Endothelial cell of umbilical vein (primary cell): ENCODE measurements at regions not wholly inside any gene's neighbourhood (a gene's known extent, or its start where the extent isn't known, plus 50 kb on each side); places are given as distances from the start of the nearest gene placed in this dataset.
"Not testable (repeated sequence)": the region's sequence is repeated elsewhere in the genome, so short reads cannot be mapped to it uniquely, and the experiment has no call there.

Experiments
- BruUV-seq: library from RNA; stranded (reverse); fragments of 400-500 nt; replicated peaks from 2 replicates; lab custom pipeline; 2021; lab: Mats Ljungman, UMichigan
- CTCF ChIA-PET: fragments of 300-600, 350-600 bp; sonication (Branson Sonifier 250); formaldehyde crosslinking; loops from one replicate; lab custom pipeline; 2021; ENCODE audit warnings: antibody characterized with exemption, inconsistent platforms; lab: Charles Lee
- POLR2A ChIA-PET: fragments of 300-600, 350-600 bp; sonication (Branson Sonifier 250); formaldehyde crosslinking; loops from one replicate; lab custom pipeline; 2021; ENCODE audit warnings: antibody characterized with exemption, inconsistent platforms; lab: Charles Lee
- DNase-seq: peaks from one replicate; pipeline ENCODE4 v3.0.0-alpha.2; 2011; ENCODE audit warnings: low read depth, low spot score
- FAIRE-seq: peaks from 2 replicates; lab custom pipeline; 2011; peaks lifted over from hg19 to GRCh38; lab: Jason Lieb, UNC
- H2AFZ ChIP-seq: 2 replicates; pipeline ENCODE4 v1.6.0; 2012; ENCODE audit warnings: low read depth, low read length, control low read depth, inconsistent platforms
- H3K27ac ChIP-seq: 2 replicates; pipeline ENCODE4 v1.5.1; 2011; ENCODE audit warnings: low read depth, mild to moderate bottlenecking, control low read depth, low read length, moderate library complexity; ENCODE audit not compliant: insufficient read depth
- H3K27me3 ChIP-seq, 2 experiments: 2 replicates each; pipeline versions ENCODE4 v1.6.0 to v1.6.1; 2011; ENCODE audit warnings: low read length in 2 of 2, mixed read lengths in 1 of 2; ENCODE audit not compliant: control insufficient read depth in 2 of 2, insufficient read depth in 2 of 2
- H3K36me3 ChIP-seq, 2 experiments: 2 replicates in 1 of 2; 3 replicates in 1 of 2; pipeline ENCODE4 v1.5.1; 2011; ENCODE audit warnings: low read length in 2 of 2, mild to moderate bottlenecking in 1 of 2, moderate library complexity in 1 of 2; ENCODE audit not compliant: control insufficient read depth in 2 of 2, insufficient read depth in 2 of 2; ENCODE audit errors: extremely low read depth in 1 of 2
- H3K4me1 ChIP-seq: 3 replicates; pipeline ENCODE4 v1.5.1; 2011; ENCODE audit warnings: mild to moderate bottlenecking, low read length; ENCODE audit not compliant: control insufficient read depth, insufficient read depth; ENCODE audit errors: extremely low read depth
- H3K4me2 ChIP-seq: 2 replicates; pipeline ENCODE4 v1.6.1; 2011; ENCODE audit warnings: low read length, control low read depth, mixed read lengths; ENCODE audit not compliant: insufficient read depth
- H3K4me3 ChIP-seq, 3 experiments: fragments of 200-600 bp in 1 of 3; sonication (generic), shearing (Covaris generic) in 1 of 3; replicated peaks in 1 of 3; 2 replicates each; pipeline ENCODE4 v1.5.1; 2011 to 2016; ENCODE audit warnings: control low read depth in 3 of 3, low read length in 3 of 3, mild to moderate bottlenecking in 2 of 3, inconsistent platforms in 1 of 3, low read depth in 1 of 3, moderate library complexity in 1 of 3; ENCODE audit not compliant: insufficient read depth in 1 of 3
- H3K79me2 ChIP-seq: 2 replicates; pipeline ENCODE4 v1.6.0; 2012; ENCODE audit warnings: low read length, inconsistent platforms; ENCODE audit not compliant: control insufficient read depth, insufficient read depth
- H3K9ac ChIP-seq: replicated peaks from 2 replicates; pipeline ENCODE3; 2011; ENCODE audit warnings: low read length, control low read depth; ENCODE audit not compliant: insufficient read depth; ENCODE audit errors: extremely low read depth
- H3K9me1 ChIP-seq: replicated peaks from 3 replicates; pipeline ENCODE4 v1.6.0; 2011; ENCODE audit warnings: mild to moderate bottlenecking, low read length; ENCODE audit not compliant: control insufficient read depth, insufficient read depth; ENCODE audit errors: extremely low read depth
- H3K9me3 ChIP-seq: replicated peaks from 2 replicates; pipeline ENCODE4 v1.5.1; 2012; ENCODE audit warnings: low read length, inconsistent platforms; ENCODE audit not compliant: control insufficient read depth, insufficient read depth
- H4K20me1 ChIP-seq: replicated peaks from 2 replicates; pipeline ENCODE3; 2011; ENCODE audit warnings: mild to moderate bottlenecking, low read length; ENCODE audit not compliant: control insufficient read depth, insufficient read depth; ENCODE audit errors: extremely low read depth
- FOS ChIP-seq: IDR thresholded peaks from 2 replicates; pipeline ENCODE4 v1.6.1; 2011; ENCODE audit warnings: mild to moderate bottlenecking, low read length, moderate library complexity, borderline replicate concordance; ENCODE audit not compliant: insufficient read depth
- MAX ChIP-seq: IDR thresholded peaks from 2 replicates; pipeline ENCODE4 v1.6.1; 2011; ENCODE audit not compliant: insufficient read depth, insufficient read length
- MYC ChIP-seq: IDR thresholded peaks from one replicate; pipeline ENCODE4 v1.6.1; 2011; ENCODE audit warnings: mild to moderate bottlenecking, low read depth, low read length
- POLR2AphosphoS5 ChIP-seq: IDR thresholded peaks from 2 replicates; pipeline ENCODE4 v1.6.1; 2012; ENCODE audit warnings: low read depth, mild to moderate bottlenecking, control low read depth, low read length, moderate library complexity; ENCODE audit not compliant: insufficient read depth
- dilution Hi-C: fragments of 300-500 bp; cut with MboI; formaldehyde crosslinking; loops from one replicate; pipeline ENCODE4 v1.15.0; 2019; ENCODE audit warnings: low sequenced_read_pairs; ENCODE audit not compliant: extremely low pct_ligation_motif_present
- intact Hi-C: fragments of 100-400 bp; cut with micrococcal nuclease; formaldehyde crosslinking; loops from one replicate; pipeline ENCODE4 v1.10.0; 2022

DNA sequence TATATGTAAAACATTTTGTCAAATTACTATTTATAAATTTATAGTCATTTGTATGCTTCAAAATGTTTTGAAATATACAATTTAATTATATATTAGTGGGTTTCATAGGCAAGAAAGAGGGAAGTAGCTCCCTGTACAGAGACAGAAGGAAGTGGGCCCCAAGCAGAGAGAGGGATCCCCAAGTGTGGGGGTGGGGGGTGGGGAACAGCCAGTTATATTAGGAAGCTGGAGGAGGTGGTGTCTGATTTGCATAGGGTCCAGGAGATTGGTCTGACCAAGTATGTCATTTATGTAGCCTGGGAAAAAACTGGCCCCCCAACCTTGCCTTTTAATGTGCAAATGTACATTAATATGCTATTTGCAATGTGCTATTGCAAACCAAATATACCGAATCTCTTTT is 76.5 kb upstream of the ZSWIM2 start:
- TF ChIP-seq POLR2AphosphoS5 (no peak), FOS (no peak), MYC (no peak), MAX (no peak)
- no peak overlapping the region for H2AFZ ChIP-seq
- DNase-seq (no peak), FAIRE-seq (no peak)
- H3K4me3 ChIP-seq, result no peak overlapping the region
- H3K27me3 ChIP-seq, result no peaks in the 10 kb centered on the region
- no peak overlapping the region for H3K27ac ChIP-seq
- H3K9me3 ChIP-seq, result no peaks in the 10 kb centered on the region
- no peak overlapping the region for H3K9ac ChIP-seq
- H4K20me1 ChIP-seq, result no peaks in the 10 kb centered on the region
- H3K4me1 ChIP-seq, result no peaks in the 10 kb centered on the region
- POLR2A ChIA-PET, result no interaction called here
- H3K79me2 ChIP-seq, result no peaks in the 10 kb centered on the region
- H3K9me1 ChIP-seq, result no peaks in the 10 kb centered on the region
- H3K36me3 ChIP-seq, result no peaks in the 10 kb centered on the region
- no TSS peak for BruUV-seq
- dilution Hi-C loops, result no loop called here
- no peak overlapping the region for H3K4me2 ChIP-seq
- CTCF ChIA-PET, result interaction anchor here (0.6 to 1.3 kb wide), 2 partner anchors 24 to 38 kb away, joined by 3 read pairs; no protein-coding TSS in a partner anchor
- intact Hi-C loops, result no loop called here

GRCh38 chr2:186922316-186922715 is 73.3 kb upstream of the ZSWIM2 start:
- H3K27ac ChIP-seq, H2AFZ ChIP-seq, FAIRE-seq, H3K36me3 ChIP-seq, POLR2A ChIA-PET, H3K27me3 ChIP-seq, H3K4me3 ChIP-seq, H3K79me2 ChIP-seq, H4K20me1 ChIP-seq, CTCF ChIA-PET, H3K4me1 ChIP-seq, H3K4me2 ChIP-seq, DNase-seq, H3K9me3 ChIP-seq, H3K9me1 ChIP-seq, BruUV-seq, H3K9ac ChIP-seq, intact Hi-C loops: not testable (repeated sequence)
- dilution Hi-C loops, result loop anchor here (25.0 kb wide), 1 partner anchor 515 kb away; the partner anchor contains the start of gene CALCRL
